H1 (cell line): ENCODE measurements at regions not wholly inside any gene's neighbourhood (a gene's known extent, or its start where the extent isn't known, plus 50 kb on each side); places are given as distances from the start of the nearest gene placed in this dataset.

Experiments used
- CTCF ChIA-PET: fragments of 300-600 bp; sonication (Branson Sonifier 250); formaldehyde crosslinking; loops from one replicate; lab custom pipeline; 2021; ENCODE audit not compliant: partially characterized antibody; lab: Charles Lee
- POLR2A ChIA-PET: fragments of 300-600 bp; sonication (Branson Sonifier 250); formaldehyde crosslinking; loops from one replicate; lab custom pipeline; 2021; ENCODE audit warnings: inconsistent platforms; ENCODE audit not compliant: partially characterized antibody; lab: Charles Lee
- DNase-seq, 2 experiments: peaks; one replicate each; pipeline versions ENCODE4 v3.0.0 to v3.0.0-alpha.2; 2010 to 2022; ENCODE audit warnings: low spot score in 2 of 2, low read depth in 1 of 2, mixed read lengths in 1 of 2
- FAIRE-seq: peaks from 2 replicates; lab custom pipeline; 2011; peaks lifted over from hg19 to GRCh38; lab: Jason Lieb, UNC
- H2AFZ ChIP-seq: 2 replicates; pipeline ENCODE4 v1.8.1; 2012; ENCODE audit warnings: low read length, inconsistent platforms
- H2AK5ac ChIP-seq: 2 replicates; pipeline ENCODE4 v1.6.1; 2013; ENCODE audit warnings: low read depth, low read length
- H2BK120ac ChIP-seq: replicated peaks from 2 replicates; pipeline ENCODE3; 2013; ENCODE audit warnings: low read depth, low read length, inconsistent platforms
- H2BK12ac ChIP-seq: 2 replicates; pipeline ENCODE4 v1.6.1; 2013; ENCODE audit warnings: low read depth, low read length
- H2BK15ac ChIP-seq: 2 replicates; pipeline ENCODE4 v1.6.1; 2013; ENCODE audit warnings: low read length
- H2BK20ac ChIP-seq: 2 replicates; pipeline ENCODE4 v1.6.1; 2013; ENCODE audit warnings: low read length
- H2BK5ac ChIP-seq: 2 replicates; pipeline ENCODE4 v1.6.1; 2013; ENCODE audit warnings: low read depth, low read length
- H3K14ac ChIP-seq: 2 replicates; pipeline ENCODE4 v1.6.1; 2013; ENCODE audit warnings: inconsistent platforms; ENCODE audit not compliant: insufficient read length
- H3K18ac ChIP-seq: 2 replicates; pipeline ENCODE4 v1.6.1; 2013; ENCODE audit warnings: low read length; ENCODE audit errors: extremely low read depth
- H3K23ac ChIP-seq: 2 replicates; pipeline ENCODE4 v1.6.1; 2013; ENCODE audit warnings: inconsistent platforms; ENCODE audit not compliant: insufficient read length
- H3K23me2 ChIP-seq: 2 replicates; pipeline ENCODE4 v1.6.1; 2013; ENCODE audit warnings: low read depth, low read length
- H3K27ac ChIP-seq: 2 replicates; pipeline ENCODE4 v1.6.1; 2011; ENCODE audit warnings: low read depth, low read length, inconsistent platforms
- H3K27me3 ChIP-seq, 4 experiments: replicated peaks in 1 of 4; 1 replicate in 1 of 4; 2 replicates in 3 of 4; pipeline versions ENCODE4 v1.6.1 to v1.8.1; 2011 to 2013; ENCODE audit warnings: low read length in 3 of 4, mild to moderate bottlenecking in 3 of 4, inconsistent platforms in 2 of 4, mixed read lengths in 2 of 4, moderate library complexity in 1 of 4; ENCODE audit not compliant: control insufficient read depth in 3 of 4, insufficient read depth in 3 of 4; ENCODE audit errors: extremely low read depth in 1 of 4
- H3K36me3 ChIP-seq, 4 experiments: 2 replicates each; pipeline versions ENCODE4 v1.6.1 to v1.8.1; 2011 to 2013; ENCODE audit warnings: mild to moderate bottlenecking in 4 of 4, low read length in 3 of 4, moderate library complexity in 2 of 4, control low read depth in 1 of 4, inconsistent platforms in 1 of 4; ENCODE audit not compliant: insufficient read depth in 4 of 4, control insufficient read depth in 2 of 4
- H3K4ac ChIP-seq: replicated peaks from 2 replicates; pipeline ENCODE3; 2013; ENCODE audit warnings: low read length, low read depth, mixed read lengths, inconsistent platforms; ENCODE audit not compliant: insufficient read length
- H3K4me1 ChIP-seq, 4 experiments: replicated peaks in 1 of 4; 1 replicate in 1 of 4; 2 replicates in 3 of 4; pipeline versions ENCODE4 v1.6.1 to v1.8.1; 2011 to 2013; ENCODE audit warnings: low read length in 3 of 4, inconsistent platforms in 2 of 4, mixed read lengths in 1 of 4; ENCODE audit not compliant: insufficient read depth in 4 of 4, control insufficient read depth in 3 of 4
- H3K4me2 ChIP-seq, 2 experiments: 2 replicates each; pipeline versions ENCODE4 v1.6.1 to v1.8.1; 2011 to 2013; ENCODE audit warnings: low read depth in 2 of 2, low read length in 2 of 2, control low read depth in 1 of 2, inconsistent platforms in 1 of 2, mild to moderate bottlenecking in 1 of 2; ENCODE audit not compliant: insufficient read depth in 1 of 2
- H3K4me3 ChIP-seq, 4 experiments: fragments of 200-600, 300-600 bp in 1 of 4; sonication (generic), shearing (Covaris generic), sonication (Bioruptor Twin) in 1 of 4; 2 replicates each; pipeline versions ENCODE4 v1.5.1 to v1.8.1; 2011 to 2016; ENCODE audit warnings: low read length in 4 of 4, low read depth in 3 of 4, control low read depth in 2 of 4, inconsistent platforms in 2 of 4, mild to moderate bottlenecking in 2 of 4, mixed read lengths in 1 of 4, moderate library complexity in 1 of 4; ENCODE audit not compliant: insufficient read depth in 2 of 4; ENCODE audit errors: extremely low read depth in 1 of 4
- H3K56ac ChIP-seq: replicated peaks from 2 replicates; pipeline ENCODE3; 2013; ENCODE audit warnings: low read depth, mild to moderate bottlenecking, mixed read lengths, low read length, inconsistent platforms; ENCODE audit not compliant: insufficient read length
- H3K79me1 ChIP-seq: 2 replicates; pipeline ENCODE4 v1.6.1; 2013; ENCODE audit warnings: low read depth, low read length, control low read depth
- H3K79me2 ChIP-seq, 2 experiments: 2 replicates each; pipeline versions ENCODE4 v1.6.1 to v1.8.1; 2012 to 2013; ENCODE audit warnings: low read length in 2 of 2, mild to moderate bottlenecking in 2 of 2, inconsistent platforms in 1 of 2; ENCODE audit not compliant: insufficient read depth in 2 of 2, control insufficient read depth in 1 of 2
- H3K9ac ChIP-seq, 4 experiments: replicated peaks in 1 of 4; 1 replicate in 1 of 4; 2 replicates in 3 of 4; pipeline versions ENCODE4 v1.6.1 to v1.8.1; 2011 to 2013; ENCODE audit warnings: low read depth in 3 of 4, low read length in 3 of 4, control low read depth in 2 of 4, mild to moderate bottlenecking in 2 of 4, moderate library complexity in 2 of 4, inconsistent platforms in 1 of 4; ENCODE audit errors: extremely low read depth in 1 of 4
- H3K9me3 ChIP-seq, 2 experiments: 2 replicates each; pipeline versions ENCODE4 v1.6.1 to v1.8.1; 2012 to 2013; ENCODE audit warnings: mild to moderate bottlenecking in 2 of 2, moderate library complexity in 2 of 2, control low read depth in 1 of 2, inconsistent platforms in 1 of 2, low read depth in 1 of 2, low read length in 1 of 2, mixed read lengths in 1 of 2; ENCODE audit not compliant: insufficient read depth in 2 of 2
- H4K20me1 ChIP-seq, 2 experiments: replicated peaks in 1 of 2; 2 replicates each; pipeline versions ENCODE3 to v1.8.1; 2011 to 2013; ENCODE audit warnings: inconsistent platforms in 2 of 2, low read length in 2 of 2, mild to moderate bottlenecking in 1 of 2; ENCODE audit not compliant: insufficient read depth in 2 of 2, control insufficient read depth in 1 of 2
- H4K5ac ChIP-seq: 2 replicates; pipeline ENCODE4 v1.6.1; 2013; ENCODE audit warnings: low read length, low read depth, mixed read lengths, inconsistent platforms; ENCODE audit not compliant: insufficient read length
- H4K8ac ChIP-seq: 2 replicates; pipeline ENCODE4 v1.8.0; 2013; ENCODE audit warnings: mild to moderate bottlenecking, moderate library complexity, low read length, inconsistent platforms; ENCODE audit not compliant: insufficient read depth; ENCODE audit errors: extremely low read depth
- H4K91ac ChIP-seq: replicated peaks from 2 replicates; pipeline ENCODE3; 2013; ENCODE audit warnings: low read length, mixed read lengths, inconsistent platforms; ENCODE audit not compliant: insufficient read length
- ASH2L ChIP-seq: fragments of 200-600, 300-600 bp; sonication (generic); IDR thresholded peaks from one replicate; pipeline ENCODE4 v1.7.1; 2017; ENCODE audit warnings: low read length
- ATF3 ChIP-seq: IDR thresholded peaks from 2 replicates; pipeline ENCODE4 v1.6.1; 2011; ENCODE audit warnings: low read depth, mild to moderate bottlenecking, low read length; ENCODE audit not compliant: insufficient read depth
- CTCF ChIP-seq, 3 experiments: IDR thresholded peaks; 1 replicate in 2 of 3; 2 replicates in 1 of 3; pipeline versions ENCODE4 v1.5.1 to v1.6.1; 2011; ENCODE audit warnings: low read length in 3 of 3, mild to moderate bottlenecking in 3 of 3, inconsistent platforms in 2 of 3, low read depth in 1 of 3, moderate library complexity in 1 of 3; ENCODE audit not compliant: insufficient read depth in 1 of 3; ENCODE audit errors: control extremely low read depth in 1 of 3
- KDM4A ChIP-seq: IDR thresholded peaks from one replicate; pipeline ENCODE4 v1.7.1; 2012; ENCODE audit warnings: low read depth, mild to moderate bottlenecking, moderate library complexity, low read length, inconsistent platforms; ENCODE audit not compliant: severe bottlenecking
- MAFK ChIP-seq: IDR thresholded peaks from 2 replicates; pipeline ENCODE4 v1.6.1; 2012; ENCODE audit warnings: low read depth, mild to moderate bottlenecking, improper control_type of control experiment, low read length
- RXRA ChIP-seq: IDR thresholded peaks from 2 replicates; pipeline ENCODE4 v1.6.1; 2011; ENCODE audit warnings: low read depth, mild to moderate bottlenecking, low read length, moderate library complexity; ENCODE audit not compliant: insufficient read depth
- SIN3A ChIP-seq, 2 experiments: IDR thresholded peaks in 1 of 2; conservative IDR thresholded peaks in 1 of 2; 2 replicates each; pipeline ENCODE4 v1.6.1; 2011 to 2012; ENCODE audit warnings: low read length in 2 of 2, improper control_type of control experiment in 1 of 2, low read depth in 1 of 2, mild to moderate bottlenecking in 1 of 2
- SIX5 ChIP-seq: IDR thresholded peaks from 2 replicates; pipeline ENCODE4 v1.6.1; 2011; ENCODE audit warnings: mild to moderate bottlenecking, low read depth, low read length
- SUZ12 ChIP-seq: fragments of 200-600 bp; sonication (generic); IDR thresholded peaks from 2 replicates; pipeline ENCODE4 v1.6.1; 2012; ENCODE audit warnings: mild to moderate bottlenecking, inconsistent platforms, low read length, moderate library complexity, mixed read lengths
- TAF7 ChIP-seq: optimal IDR thresholded peaks from 2 replicates; pipeline ENCODE3; 2011; ENCODE audit warnings: low read depth, mild to moderate bottlenecking, inconsistent platforms, low read length, moderate library complexity, borderline replicate concordance
- YY1 ChIP-seq: IDR thresholded peaks from 2 replicates; pipeline ENCODE4 v1.6.1; 2011; ENCODE audit warnings: low read depth, mild to moderate bottlenecking, low read length
- whole genome bisulfite sequencing, 2 experiments: shearing (Covaris generic) in 1 of 2; methylation state at CpG; one replicate each; pipeline versions ENCODE4 v1.1.6 to v1.1.7; 2013 to 2015; ENCODE audit warnings: low lambda C conversion rate in 2 of 2, mixed read lengths in 2 of 2, inconsistent platforms in 1 of 2, low coverage in 1 of 2, missing lambda C conversion rate in 1 of 2; ENCODE audit not compliant: insufficient replicate concordance in 2 of 2, insufficient coverage in 1 of 2, insufficient read length in 1 of 2; ENCODE audit errors: extremely low coverage in 1 of 2, missing lambda C conversion rate in 1 of 2; 5-methylcytosine and 5-hydroxymethylcytosine counted together

GRCh38 chr7:142563470-142563869 is 185.8 kb upstream of the PRSS1 start:
- 100% methylated on average over 1 of the region's 1 CpG; no CpG with 5 or more reads in 1 of the 2 experiments for WGBS, 2 experiments
- Histone ChIP-seq H4K8ac (no peak overlapping the region), H3K9me3 (no peaks in the 10 kb centered on the region), H3K79me1 (no peaks in the 10 kb centered on the region; the same call in 1 of the 2 replicates), H3K18ac (no peak overlapping the region), H2BK120ac (no peak overlapping the region), H3K79me2 (no peaks in the 10 kb centered on the region), H2BK20ac (no peak overlapping the region), H2BK5ac (no peak overlapping the region), H2AK5ac (no peak overlapping the region), H2AFZ (no peak overlapping the region), H3K27me3 (no peaks in the 10 kb centered on the region), H3K4me3 (no peak overlapping the region), H3K9ac (no peak overlapping the region), H2BK12ac (no peak overlapping the region), H4K91ac (no peak overlapping the region), H3K4me2 (no peak overlapping the region), H3K36me3 (no peaks in the 10 kb centered on the region), H3K56ac (no peak overlapping the region), H3K4me1 (peaks cover 0 to 5% (median 0%) of the 10 kb centered on the region in 4 experiments; a peak in 2 of 7 replicates), H4K5ac (no peak overlapping the region), H3K27ac (no peak overlapping the region), H3K14ac (no peak overlapping the region), H3K4ac (no peak overlapping the region), H3K23ac (no peak overlapping the region), H4K20me1 (no peaks in the 10 kb centered on the region), H2BK15ac (no peak overlapping the region), H3K23me2 (no peaks in the 10 kb centered on the region)
- no peak for FAIRE-seq
- DNase-seq = no peak
- CTCF ChIA-PET = interaction anchor here (0.9 to 1.9 kb wide), 10 partner anchors 9 to 249 kb away, joined by 3 to 10 read pairs (median 4); no protein-coding TSS in a partner anchor
- POLR2A ChIA-PET = no interaction called here
- TF ChIP-seq RXRA (no peak), KDM4A (no peak), SIN3A (conservative IDR thresholded peaks at IDR 0.05 in 1 of 2, IDR thresholded peaks at IDR 0.05 in 1 of 2; ENCODE audit: low read depth in 1 of 2, low read length in 2 of 2) (no peak), CTCF (IDR thresholded peaks at IDR 0.05; ENCODE audit: control extremely low read depth in 1 of 3, insufficient read depth in 1 of 3, low read depth in 1 of 3, low read length in 3 of 3) (no peak), SIX5 (no peak), ATF3 (no peak), YY1 (no peak), MAFK (no peak), TAF7 (no peak), SUZ12 (no peak), ASH2L (no peak)
